Parathyroid adenoma (tissue), 2 donors: ENCODE measurements at regions not wholly inside any gene's neighbourhood (a gene's known extent, or its start where the extent isn't known, plus 50 kb on each side); places are given as distances from the start of the nearest gene placed in this dataset.

Source experiments
- H2AFZ ChIP-seq: fragments of 300-600 bp; sonication (generic); one replicate; pipeline ENCODE4 v1.7.0; 2017; ENCODE audit warnings: antibody characterized with exemption, mild to moderate bottlenecking
- H3K27ac ChIP-seq: fragments of 300-600 bp; sonication (generic); one replicate; pipeline ENCODE4 v1.7.0; 2017
- H3K27me3 ChIP-seq: fragments of 300-600 bp; sonication (generic); one replicate; pipeline ENCODE4 v1.7.0; 2017; ENCODE audit warnings: low read length; ENCODE audit not compliant: control insufficient read depth, insufficient read depth
- H3K36me3 ChIP-seq: fragments of 300-600 bp; sonication (generic); one replicate; pipeline ENCODE4 v1.7.0; 2017; ENCODE audit warnings: low read length; ENCODE audit not compliant: control insufficient read depth, insufficient read depth
- H3K4me1 ChIP-seq: fragments of 300-600 bp; sonication (generic); one replicate; pipeline ENCODE4 v1.7.0; 2017; ENCODE audit warnings: control low read depth
- H3K4me2 ChIP-seq: fragments of 300-600 bp; sonication (generic); one replicate; pipeline ENCODE4 v1.7.0; 2017; ENCODE audit warnings: low read length
- H3K4me3 ChIP-seq: fragments of 300-600 bp; sonication (generic); one replicate; pipeline ENCODE4 v1.7.0; 2017; ENCODE audit warnings: low read depth, low read length
- H3K79me2 ChIP-seq: fragments of 300-600 bp; sonication (generic); one replicate; pipeline ENCODE4 v1.7.0; 2017; ENCODE audit warnings: control low read depth
- H3K9ac ChIP-seq: fragments of 300-600 bp; sonication (generic); one replicate; pipeline ENCODE4 v1.7.0; 2017; ENCODE audit warnings: mild to moderate bottlenecking
- H3K9me3 ChIP-seq: fragments of 300-600 bp; sonication (generic); one replicate; pipeline ENCODE4 v1.7.0; 2017; ENCODE audit warnings: low read length; ENCODE audit not compliant: control insufficient read depth
- TF ChIP-seq, protein P1 (sequence below): fragments of 300-600 bp; sonication (generic); IDR thresholded peaks from one replicate; pipeline ENCODE4 v1.7.0; 2017; ENCODE audit warnings: antibody characterized with exemption, mild to moderate bottlenecking
- donor health status: primary hyperparathyroidism.

DNA sequence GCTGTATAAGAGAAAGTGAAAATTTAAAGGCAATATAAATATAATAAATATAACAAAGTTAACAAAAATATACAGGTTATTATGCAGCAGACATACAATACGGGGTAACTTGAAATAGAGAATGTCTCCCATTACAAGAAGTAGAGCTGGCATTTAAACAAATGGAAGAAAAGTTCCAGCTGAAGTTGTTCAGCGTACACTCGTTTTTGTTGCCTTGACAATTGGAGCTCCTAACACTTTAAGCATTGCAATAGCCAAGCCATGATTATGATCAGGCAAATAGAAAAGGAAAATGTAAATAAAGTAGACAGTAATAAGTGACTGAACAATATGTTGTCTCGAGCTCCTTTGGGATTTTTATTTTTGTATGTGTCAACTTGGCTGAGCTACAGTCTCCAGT, 737.8 kb upstream of the CELF2 start:
- Histone ChIP-seq H3K4me3 (no peak overlapping the region), H3K79me2 (no peaks in the 10 kb centered on the region), H3K4me2 (no peak overlapping the region), H3K9me3 (no peaks in the 10 kb centered on the region), H3K9ac (no peak overlapping the region), H3K36me3 (no peaks in the 10 kb centered on the region), H3K27me3 (no peaks in the 10 kb centered on the region), H3K27ac (no peak overlapping the region), H2AFZ (no peak overlapping the region), H3K4me1 (no peaks in the 10 kb centered on the region)
- TF ChIP-seq, protein P1, sequence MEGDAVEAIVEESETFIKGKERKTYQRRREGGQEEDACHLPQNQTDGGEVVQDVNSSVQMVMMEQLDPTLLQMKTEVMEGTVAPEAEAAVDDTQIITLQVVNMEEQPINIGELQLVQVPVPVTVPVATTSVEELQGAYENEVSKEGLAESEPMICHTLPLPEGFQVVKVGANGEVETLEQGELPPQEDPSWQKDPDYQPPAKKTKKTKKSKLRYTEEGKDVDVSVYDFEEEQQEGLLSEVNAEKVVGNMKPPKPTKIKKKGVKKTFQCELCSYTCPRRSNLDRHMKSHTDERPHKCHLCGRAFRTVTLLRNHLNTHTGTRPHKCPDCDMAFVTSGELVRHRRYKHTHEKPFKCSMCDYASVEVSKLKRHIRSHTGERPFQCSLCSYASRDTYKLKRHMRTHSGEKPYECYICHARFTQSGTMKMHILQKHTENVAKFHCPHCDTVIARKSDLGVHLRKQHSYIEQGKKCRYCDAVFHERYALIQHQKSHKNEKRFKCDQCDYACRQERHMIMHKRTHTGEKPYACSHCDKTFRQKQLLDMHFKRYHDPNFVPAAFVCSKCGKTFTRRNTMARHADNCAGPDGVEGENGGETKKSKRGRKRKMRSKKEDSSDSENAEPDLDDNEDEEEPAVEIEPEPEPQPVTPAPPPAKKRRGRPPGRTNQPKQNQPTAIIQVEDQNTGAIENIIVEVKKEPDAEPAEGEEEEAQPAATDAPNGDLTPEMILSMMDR, result no peak

DNA sequence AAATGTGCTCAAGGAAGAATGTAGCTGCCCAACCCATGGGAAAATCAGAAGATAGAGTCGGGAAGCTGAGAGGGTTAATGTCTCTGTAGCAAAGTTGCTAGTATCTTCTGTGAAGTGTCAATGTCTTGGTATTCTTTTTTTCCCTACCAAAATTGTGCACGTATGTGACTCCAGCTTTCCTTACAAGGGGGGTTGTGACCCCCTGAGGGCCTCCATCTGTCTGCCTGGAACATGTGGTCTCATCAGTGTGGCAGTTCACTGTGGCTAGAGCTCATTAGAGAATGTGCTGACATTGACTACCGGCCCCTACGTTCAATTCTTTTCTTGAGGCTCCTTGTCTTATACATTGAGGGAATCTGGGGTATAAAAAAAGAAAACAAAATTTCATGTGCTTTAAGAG, 725.2 kb upstream of the CELF2 start:
- no peaks in the 10 kb centered on the region for H3K27me3 ChIP-seq
- TF ChIP-seq, protein P1, result no peak

DNA sequence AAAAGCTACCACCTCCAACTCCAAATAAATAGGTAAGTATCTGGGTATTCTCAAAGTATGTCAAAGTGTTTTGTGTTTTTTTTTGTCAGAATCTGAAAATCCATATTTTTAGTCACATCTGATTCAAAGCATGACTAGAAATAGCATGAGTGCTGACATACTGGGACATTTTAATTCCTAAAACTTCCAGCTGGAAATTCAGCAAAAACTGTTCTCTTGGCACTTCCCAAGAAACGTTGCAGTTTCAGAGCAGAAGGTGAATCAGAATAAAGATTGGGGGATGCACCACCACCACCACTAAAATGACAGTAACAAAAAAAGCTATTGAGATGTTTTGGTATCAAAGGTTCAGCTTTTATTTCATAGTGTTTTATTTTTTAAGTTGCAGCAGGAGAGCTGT, 724.6 kb upstream of the CELF2 start:
- Histone ChIP-seq H3K9me3 (no peaks in the 10 kb centered on the region), H3K4me3 (no peak overlapping the region), H3K36me3 (no peaks in the 10 kb centered on the region), H3K4me1 (no peaks in the 10 kb centered on the region), H3K79me2 (no peaks in the 10 kb centered on the region), H3K4me2 (no peak overlapping the region), H2AFZ (no peak overlapping the region), H3K9ac (no peak overlapping the region), H3K27me3 (no peaks in the 10 kb centered on the region), H3K27ac (no peak overlapping the region)
- TF ChIP-seq, protein P1, result no peak

More for the DNA sequence above, 725.2 kb upstream of the CELF2 start:
- H3K4me2 ChIP-seq, result no peak overlapping the region
- no peaks in the 10 kb centered on the region for H3K79me2 ChIP-seq
- no peak overlapping the region for H3K9ac ChIP-seq
- H2AFZ ChIP-seq, result no peak overlapping the region
- no peak overlapping the region for H3K4me3 ChIP-seq
- no peak overlapping the region for H3K27ac ChIP-seq
- no peaks in the 10 kb centered on the region for H3K9me3 ChIP-seq
- no peaks in the 10 kb centered on the region for H3K4me1 ChIP-seq
- H3K36me3 ChIP-seq, result no peaks in the 10 kb centered on the region

DNA sequence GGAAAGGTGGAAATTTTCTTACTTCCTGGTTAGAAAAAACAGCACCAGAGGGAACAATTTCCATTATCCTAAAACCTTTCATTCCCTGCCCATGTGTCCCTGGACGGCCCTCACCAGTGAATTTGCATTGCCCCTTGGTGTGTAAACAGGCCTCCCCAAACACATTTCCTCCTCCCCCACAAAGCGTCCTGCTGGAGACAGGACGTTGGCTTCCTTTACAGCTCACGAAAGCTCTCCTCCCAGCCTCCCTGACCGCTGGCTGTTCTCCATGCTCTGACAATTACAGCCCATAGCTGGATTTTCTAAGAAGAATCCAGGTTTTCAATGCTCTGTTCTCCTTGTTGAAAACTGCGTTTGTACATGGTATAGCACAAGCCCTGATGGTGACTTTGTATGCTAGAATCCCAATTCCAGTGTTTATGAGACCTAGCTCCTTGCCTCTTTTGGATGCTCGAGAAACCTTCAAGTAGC, 724.2 kb upstream of the CELF2 start:
- TF ChIP-seq, protein P1, result no peak
- Histone ChIP-seq H3K27ac (no peak overlapping the region), H3K4me1 (no peaks in the 10 kb centered on the region), H3K9ac (no peak overlapping the region), H2AFZ (no peak overlapping the region), H3K36me3 (no peaks in the 10 kb centered on the region), H3K27me3 (no peaks in the 10 kb centered on the region), H3K4me2 (no peak overlapping the region), H3K79me2 (no peaks in the 10 kb centered on the region), H3K9me3 (no peaks in the 10 kb centered on the region), H3K4me3 (no peak overlapping the region)

DNA sequence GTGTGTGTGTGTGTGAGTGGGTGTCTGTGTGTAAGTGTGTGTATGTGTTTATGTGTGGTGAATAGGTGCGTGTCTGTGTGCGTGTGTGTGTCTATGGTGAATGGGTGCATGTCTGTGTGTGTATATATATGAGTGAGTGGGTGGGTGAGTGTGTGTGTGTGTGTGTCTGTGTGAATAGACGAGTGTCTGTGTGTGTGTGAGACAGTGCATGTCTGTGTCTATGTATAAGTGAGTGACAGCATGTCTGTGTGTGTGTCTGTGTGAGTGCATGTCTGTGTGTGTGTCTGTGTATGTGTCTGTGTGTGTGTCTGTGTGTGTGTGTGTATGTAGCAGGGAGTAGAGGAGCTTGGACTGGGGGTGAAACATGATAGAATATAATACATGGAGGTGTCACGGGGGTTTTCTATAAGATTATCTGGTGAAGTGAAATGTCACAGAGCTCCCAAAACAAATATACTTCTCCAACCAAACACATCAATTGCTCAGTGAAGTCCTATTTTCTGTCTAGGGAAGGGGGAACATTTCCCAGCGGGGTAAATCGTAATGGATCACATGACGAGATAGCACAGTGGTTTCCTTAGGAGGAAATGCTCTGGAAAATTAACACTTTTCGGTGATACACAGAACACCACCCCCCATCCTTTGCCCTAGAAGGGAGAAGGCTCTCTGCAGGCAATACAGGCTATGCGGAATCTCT, 723.3 kb upstream of the CELF2 start:
- no peaks in the 10 kb centered on the region for H3K4me1 ChIP-seq
- no peaks in the 10 kb centered on the region for H3K9me3 ChIP-seq
- TF ChIP-seq, protein P1, result no peak
- no peaks in the 10 kb centered on the region for H3K27me3 ChIP-seq
- H3K79me2 ChIP-seq, result no peaks in the 10 kb centered on the region
- no peak overlapping the region for H2AFZ ChIP-seq
- H3K9ac ChIP-seq, result no peak overlapping the region
- no peak overlapping the region for H3K27ac ChIP-seq
- no peaks in the 10 kb centered on the region for H3K36me3 ChIP-seq
- H3K4me3 ChIP-seq, result no peak overlapping the region
- H3K4me2 ChIP-seq, result no peak overlapping the region
